GM18511 (cell line): ENCODE measurements at regions not wholly inside any gene's neighbourhood (a gene's known extent, or its start where the extent isn't known, plus 50 kb on each side); places are given as distances from the start of the nearest gene placed in this dataset.
"Not testable (repeated sequence)": the region's sequence is repeated elsewhere in the genome, so short reads cannot be mapped to it uniquely, and the experiment has no call there.

Experiments used
- ATAC-seq: cut with Tn5 transposase; IDR thresholded peaks from one replicate; pipeline ENCODE4 v1.9.1; 2021; ENCODE audit warnings: mild to moderate bottlenecking, moderate library complexity; ENCODE audit not compliant: unreplicated experiment

DNA sequence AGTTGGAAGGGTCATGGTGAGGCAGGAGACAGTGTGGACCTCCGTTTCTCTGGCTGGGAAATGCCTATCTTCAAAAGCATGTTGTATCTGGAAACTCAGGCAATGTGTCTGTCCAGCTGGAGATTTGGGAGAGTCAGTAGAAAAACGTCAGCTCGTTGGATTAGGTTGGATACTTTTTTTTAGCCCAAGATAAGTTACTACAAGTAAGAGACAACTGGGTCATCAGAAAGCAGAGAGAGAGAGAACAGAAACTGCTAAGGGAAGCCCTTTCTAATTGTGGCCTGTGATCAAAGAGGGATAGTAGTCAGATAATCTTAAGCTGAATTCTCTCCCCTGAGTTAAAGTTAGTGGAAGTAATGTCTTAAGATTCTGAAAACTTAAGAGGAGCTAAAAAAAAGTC, 78.9 kb upstream of the ZNF280D start:
- no peak for ATAC-seq

DNA sequence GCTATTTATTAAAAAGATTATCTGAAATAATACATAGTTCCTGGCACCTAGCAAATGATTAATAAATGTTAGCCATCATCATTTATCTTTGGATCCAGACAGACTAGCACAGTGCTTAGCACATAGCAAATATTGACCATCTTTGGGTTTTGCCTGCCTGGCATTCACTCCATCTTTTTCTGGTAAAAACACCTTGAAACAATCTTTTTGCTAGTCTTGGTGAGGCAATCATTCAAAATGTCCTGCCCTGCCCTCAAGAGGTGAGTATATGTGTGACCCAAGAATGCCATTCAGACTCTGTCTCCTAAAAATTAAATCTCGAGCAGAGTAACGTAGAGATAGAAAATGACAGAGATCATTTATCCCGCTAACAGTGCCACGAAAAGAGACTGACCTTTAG, 78.3 kb upstream of the ZNF280D start:
- ATAC-seq = no peak

DNA sequence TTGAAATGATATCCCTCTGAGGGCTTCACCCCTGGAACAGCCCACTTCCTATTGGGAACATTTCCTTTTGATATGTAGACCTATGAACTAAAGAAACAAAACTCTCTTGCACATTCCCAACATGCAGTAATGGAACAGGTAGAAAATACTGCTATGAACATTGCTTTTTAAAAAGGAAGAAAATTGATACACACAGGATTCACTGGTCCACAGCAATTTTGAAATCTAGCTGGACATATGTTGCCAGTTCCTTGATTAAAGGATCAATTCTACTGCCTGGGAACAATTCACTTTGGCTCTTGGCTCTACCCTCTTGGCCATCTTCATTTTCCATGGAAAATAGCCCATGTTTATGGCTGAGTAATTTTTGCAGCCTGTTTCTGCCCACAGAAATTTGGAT, 74.9 kb upstream of the ZNF280D start:
- no peak for ATAC-seq

DNA sequence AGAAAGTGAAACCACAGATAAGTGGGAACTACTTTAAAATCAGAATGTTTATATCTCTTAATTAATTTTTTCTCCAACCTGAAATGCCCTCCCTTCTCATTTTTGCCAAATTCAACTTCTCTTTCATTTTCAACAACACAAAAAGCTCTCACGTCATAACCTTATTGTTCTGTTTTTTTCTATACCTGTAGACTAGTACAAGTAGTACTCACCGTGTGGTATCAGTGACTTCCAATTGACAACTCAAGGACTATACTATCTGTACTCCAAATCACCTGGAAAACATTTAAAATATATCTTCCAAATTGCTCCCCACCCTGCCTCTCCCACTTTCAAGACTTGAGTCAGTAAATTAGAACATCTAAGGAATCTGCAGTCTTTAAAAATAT, 72.8 kb upstream of the ZNF280D start:
- no peak for ATAC-seq

DNA sequence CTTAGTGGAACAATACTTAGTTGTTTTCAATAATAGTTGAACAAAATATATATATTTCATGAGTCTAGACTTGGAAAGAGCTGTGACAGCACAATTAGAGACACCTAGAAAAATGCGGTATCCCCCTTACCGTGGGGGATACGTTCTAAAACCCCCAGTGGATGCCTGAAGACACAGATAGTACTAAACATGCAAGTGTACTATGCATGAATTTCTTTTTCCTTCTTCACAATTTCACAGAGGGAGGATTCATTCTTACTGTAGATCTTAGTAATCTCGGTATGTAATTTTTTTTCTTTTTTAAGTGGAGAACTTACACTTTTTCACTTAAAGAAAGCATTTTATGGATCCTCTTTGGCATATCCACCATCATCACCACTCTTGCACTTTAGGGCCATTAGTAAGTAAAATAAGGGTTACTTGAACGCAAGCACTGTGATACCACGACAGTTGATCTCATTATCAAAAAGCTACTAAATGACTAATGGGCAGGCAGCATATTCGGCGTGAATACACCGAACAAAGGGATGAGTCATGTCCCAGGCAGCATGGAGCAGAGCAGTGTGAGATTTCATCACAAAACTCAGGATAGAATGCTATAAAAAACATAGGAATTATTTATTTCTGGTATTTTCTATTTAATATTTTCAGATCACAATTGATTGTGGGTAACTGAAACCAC, 72.3 kb upstream of the ZNF280D start:
- no peak for ATAC-seq

DNA sequence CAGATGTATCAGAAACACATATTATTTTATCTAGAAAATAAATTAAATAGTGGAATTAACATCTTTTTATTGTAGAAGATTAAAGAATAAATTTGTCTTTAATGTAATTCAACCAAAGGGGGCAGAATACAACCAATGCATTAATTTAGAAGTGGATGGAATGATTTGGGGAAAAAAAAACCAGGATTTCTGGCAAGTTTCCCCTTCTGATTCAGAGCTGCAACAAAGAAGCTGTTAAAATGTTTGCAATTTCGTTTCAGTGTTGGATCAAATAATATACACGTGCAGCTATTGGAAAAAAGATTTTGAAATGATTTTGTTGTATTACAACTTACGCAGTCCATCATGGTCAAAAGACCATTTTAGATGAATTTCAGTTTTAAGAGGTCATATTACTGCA, 71.6 kb upstream of the ZNF280D start:
- ATAC-seq = no peak

DNA sequence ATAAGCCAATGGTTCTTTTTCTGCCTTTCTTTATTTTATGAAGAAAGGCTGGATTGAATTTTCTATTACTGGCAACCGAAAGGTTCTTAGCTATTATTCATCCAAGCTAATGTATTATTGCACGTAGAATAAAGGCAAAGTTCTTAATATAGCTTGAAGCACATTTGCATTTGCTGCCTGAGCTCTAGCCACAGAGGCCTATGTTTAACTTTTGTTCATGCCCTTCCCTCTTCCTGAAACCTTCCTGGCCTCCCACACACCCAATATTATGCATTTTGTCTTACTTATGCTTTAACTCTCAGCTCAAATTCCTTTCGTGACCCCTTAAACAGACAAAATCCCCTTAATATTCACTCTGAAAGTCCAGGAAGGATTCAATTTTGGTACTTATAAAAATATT, 71.0 kb upstream of the ZNF280D start:
- ATAC-seq = no peak

DNA sequence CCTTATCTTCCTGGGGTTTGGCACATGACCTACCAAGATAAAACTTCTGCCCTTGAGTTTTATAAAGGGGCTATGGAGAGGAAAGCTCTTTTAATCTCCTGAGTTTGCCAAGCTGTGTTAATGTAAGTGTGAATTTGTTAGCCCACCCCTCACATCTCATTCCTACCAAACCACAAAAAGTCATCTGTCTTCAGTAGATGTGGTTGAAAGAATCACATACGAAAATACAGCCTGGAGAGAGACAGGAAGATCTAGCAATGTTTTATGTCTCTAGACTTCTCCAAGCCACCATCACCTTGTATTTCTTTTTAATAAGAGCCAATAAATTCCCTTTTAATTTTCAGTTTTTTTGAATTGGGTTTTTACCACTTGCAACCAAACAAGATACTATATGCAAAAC, 68.9 kb upstream of the ZNF280D start:
- ATAC-seq = no peak

DNA sequence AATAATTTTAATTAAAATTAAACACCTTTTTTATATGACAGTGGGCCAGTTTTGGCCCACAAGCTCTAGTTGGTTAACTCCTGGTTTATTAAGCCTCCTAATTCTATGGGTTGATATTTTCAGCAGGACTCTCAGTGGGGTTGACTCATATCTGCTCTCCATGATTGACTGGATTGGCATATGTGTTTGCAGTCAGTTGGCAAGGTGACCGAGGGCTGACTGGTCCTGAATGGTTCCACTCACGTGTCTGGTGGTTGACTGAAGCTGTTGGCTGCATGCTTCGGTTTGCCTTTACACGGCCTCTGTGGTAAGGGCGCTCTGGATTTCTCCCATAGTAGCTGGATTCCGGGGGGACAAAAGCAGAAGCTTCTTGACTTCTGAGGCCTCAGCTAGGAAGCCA, 65.3 kb upstream of the ZNF280D start:
- ATAC-seq = peak; percentile 92

DNA sequence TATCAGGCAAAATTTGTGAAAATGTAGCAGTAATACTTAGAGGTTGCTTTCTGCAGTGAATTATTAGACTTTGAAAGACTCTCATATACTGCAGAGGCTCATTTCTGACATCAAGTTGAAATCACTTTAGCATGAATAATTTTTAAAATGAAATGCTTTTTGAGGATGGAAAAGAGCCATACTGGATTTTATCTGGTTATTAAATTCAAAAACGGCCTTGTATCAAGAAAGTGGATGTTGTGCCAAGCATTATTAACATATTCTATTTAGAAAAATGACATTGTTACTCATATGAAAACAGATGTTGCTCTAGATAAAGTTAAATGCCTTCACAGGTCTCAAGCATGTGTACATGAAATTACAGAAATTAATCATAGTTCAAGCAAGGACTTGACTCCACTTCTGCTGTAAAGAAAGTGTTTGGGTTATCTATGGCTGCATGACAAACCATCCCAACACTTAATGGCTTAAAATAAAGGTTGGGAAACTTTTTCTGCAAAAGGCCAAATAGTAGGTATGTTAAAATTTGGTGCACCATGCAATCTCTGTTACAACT, 64.5 kb upstream of the ZNF280D start:
- ATAC-seq = no peak

DNA sequence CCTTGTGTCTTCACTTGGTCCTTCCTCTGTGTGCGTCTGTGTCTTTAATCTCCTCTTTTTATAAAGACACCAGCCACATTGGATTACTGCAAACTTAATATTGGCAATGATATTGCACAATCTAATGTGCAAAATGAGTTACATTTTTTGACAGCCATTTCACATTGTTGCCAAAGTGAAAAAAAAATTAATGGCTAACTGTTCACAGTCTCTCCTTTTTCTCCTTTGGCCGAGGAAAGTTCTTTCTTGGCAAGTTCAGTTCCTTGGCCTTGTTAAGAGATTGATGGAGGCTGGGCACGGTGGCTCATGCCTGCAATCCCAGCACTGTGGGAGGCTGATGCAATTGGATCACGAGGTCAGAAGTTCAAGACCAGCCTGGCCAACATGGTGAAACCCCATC, 62.2 kb upstream of the ZNF280D start:
- no peak for ATAC-seq

DNA sequence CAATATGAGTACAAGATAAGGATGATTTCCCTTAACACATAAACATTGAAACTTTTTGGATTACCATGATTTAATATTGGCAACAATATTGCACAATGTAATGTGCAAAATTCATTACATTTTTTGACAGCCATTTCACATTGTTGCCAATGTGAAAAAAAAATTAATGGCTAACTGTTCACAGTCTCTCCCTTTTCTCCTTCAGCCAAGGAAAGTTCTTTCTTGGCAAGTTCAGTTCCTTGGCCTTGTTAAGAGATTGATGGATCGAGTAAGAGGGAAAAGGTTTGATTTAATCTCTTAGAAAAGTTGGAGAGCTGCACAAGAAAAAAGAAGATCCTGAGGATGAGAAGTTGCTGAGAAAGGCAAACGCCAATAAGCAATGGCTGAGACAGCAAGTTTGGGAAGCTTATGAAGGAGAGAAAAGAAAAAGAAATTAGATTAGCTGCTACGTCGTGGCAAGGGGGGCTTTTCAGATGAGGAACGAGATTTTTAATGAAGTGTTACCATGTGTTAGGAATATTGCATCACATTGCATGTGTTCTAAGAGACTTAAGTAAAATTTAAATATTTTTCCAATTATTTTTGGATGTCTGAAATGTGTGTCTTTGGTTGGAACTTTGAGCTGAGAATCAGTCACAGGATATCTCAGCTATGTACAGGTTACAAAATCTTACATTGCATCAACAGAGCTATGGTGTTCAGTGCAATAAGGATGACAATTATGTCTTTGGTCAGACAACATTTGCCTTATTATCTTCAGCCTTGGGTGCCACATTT, 61.4 kb upstream of the ZNF280D start:
- ATAC-seq = no peak

DNA sequence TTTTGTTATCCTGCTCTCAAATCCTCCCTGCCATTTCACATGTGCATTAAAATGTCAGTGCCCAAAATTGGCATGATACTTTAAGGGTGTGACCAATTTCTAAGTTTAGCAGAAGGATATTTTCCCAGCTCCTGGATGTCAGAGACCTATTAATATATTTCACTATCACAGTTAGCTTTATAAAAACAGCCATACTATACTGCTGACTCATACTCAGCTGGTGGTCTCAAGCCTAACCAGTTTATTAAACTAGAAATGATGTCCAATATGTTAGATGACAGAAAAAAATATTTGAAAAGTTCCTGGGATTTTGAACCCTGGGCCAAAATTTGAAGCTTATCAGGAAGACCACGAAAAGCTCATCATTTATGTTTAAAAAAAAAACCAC, 60.9 kb upstream of the ZNF280D start:
- no peak for ATAC-seq

DNA sequence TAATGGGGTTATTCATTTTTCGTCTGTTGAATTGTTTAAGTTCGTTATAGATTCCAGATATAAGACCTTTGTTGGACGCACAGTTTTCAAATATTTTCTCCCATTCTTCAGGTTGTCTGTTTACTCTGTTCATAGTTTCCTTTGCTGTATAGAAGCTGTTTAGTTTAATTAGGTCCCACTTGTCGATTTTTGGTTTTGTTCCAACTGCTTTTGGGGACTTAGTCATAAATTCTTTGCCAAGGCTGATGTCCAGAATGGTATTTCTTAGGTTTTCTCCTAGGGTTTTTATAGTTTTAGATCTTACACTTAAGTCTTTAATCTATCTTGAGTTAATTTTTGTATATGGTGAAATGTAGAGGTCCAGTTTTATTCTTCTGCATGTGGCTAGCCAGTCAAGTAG, 58.9 kb upstream of the ZNF280D start:
- ATAC-seq = no peak

DNA sequence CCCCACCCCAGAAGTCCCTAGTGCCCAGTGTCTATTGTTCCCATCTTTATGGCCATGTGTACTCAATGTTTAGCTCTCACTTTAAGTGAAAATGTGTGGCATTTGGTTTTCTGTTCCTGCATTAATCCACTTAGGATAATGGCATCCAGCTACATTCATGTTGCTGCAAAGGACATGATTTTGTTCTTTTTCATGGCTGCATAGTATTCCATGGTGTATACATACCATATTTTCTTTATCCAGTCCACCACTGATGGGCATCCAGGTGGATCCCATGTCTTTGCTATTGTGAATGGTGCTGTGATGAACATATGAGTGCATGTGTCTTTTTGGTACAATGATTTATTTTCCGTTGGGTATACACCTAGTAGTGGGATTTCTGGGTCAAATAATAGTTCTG, 58.2 kb upstream of the ZNF280D start:
- not testable (repeated sequence) for ATAC-seq

DNA sequence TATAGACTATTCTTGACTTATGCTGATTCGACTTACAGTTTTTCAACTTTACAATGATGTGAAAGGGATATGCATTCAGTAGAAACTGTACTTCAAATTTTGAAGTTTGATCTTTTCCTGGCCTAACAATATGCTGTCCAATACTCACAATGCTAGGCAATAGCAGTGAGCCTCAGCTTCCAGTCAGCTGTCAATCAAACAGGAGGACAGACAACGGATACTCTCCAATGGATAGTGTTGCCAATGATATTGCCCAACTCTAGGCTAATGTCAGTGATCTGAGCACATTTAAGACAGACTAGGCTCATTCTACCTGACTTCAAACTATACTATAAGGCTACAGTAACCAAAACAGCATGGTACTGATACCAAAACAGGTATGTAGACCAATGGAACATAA, 55.0 kb upstream of the ZNF280D start:
- ATAC-seq = no peak

DNA sequence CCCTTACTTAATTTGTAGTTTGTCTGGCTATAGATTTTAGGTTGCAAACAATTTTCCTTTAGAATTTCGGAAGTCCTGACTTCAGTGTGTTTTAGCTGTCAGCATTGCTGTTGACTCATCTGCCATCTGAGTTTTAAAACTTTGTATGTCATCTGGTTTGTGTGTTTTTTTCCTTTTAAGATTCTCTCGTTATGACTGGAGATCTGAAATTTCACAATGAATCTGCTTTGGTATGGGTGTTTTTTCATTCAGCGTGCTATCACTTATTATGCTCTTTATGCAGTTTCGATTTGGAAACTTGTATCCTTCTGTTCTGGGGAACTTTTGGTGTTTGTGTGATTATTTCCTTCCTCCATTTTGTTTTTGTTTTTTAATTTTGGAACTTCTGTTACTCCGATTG, 53.7 kb upstream of the ZNF280D start:
- no peak for ATAC-seq

DNA sequence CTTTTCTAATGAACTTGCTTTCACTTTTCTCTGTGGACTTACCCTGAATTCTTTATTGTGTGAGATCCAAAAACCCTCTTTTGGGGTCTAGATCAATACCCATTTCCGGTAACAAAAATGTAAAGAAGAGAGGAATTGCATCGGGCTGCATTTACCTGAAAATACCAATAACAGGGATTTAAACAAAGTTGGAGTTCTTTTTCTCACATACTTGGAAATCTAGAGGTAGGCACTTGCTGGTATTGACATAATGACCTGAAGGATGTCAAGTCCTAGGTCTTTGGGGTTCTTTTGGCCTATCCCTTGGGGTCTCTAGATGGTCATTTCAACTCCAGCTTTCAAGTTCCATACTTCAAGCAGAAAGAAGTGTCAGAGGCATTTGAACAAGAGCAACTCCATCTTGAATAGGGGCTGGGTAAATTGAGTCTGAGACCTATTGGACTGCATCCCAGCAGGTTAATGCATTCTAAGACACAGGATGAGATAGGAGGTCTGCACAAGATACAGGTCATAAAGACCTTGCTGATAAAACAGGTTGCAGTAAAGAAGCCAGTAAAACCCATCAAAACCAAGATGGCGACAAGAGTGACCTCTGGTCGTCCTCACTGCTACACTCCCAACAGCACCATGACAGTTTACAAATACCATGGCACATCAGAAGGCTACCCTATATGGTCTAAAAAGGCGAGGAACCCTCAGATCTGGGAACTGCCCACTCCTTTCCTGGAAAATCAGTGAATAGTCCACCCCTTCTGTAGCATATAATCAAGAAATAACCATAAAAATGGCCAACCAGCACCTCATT, 50.8 kb upstream of the ZNF280D start:
- ATAC-seq = no peak

DNA sequence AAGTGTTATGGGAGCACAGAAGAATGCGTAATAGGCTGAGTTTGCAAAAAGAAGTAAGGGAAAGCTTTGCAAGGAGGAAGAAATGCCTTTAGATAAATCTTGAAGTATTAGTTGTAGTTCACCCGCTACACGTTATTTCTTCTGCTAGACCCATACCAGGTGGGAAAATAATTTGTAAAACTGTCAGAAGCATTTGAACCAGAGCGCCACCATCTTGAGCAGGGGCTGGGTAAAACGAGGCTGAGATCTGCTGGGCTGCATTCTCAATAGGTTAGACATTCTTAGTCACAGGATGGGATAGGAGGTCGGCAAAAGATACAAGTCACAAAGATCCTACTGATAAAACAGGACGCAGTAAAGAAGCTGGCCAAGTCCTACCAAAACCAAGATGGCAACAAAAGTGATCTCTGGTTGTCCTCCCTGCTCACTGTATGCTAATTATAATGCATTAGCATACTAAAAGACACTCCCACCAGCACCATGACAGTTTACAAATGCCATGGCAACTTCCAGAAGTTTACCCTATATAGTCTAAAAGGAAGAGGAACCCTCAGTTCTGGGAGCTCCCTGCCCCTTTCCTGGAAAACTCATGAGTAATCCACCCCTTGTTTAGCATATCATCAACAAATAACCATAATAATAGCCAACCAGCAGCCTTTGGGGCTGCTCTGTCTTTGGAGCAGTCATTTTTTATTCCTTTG, 50.0 kb upstream of the ZNF280D start:
- no peak for ATAC-seq
